RWPE2 (cell line): ENCODE measurements at regions not wholly inside any gene's neighbourhood (a gene's known extent, or its start where the extent isn't known, plus 50 kb on each side); places are given as distances from the start of the nearest gene placed in this dataset.
A peak's percentile ranks its signal among the peaks of the same experiment; 100 is the strongest.

Experiments
- ATAC-seq: fragments of 200-7000 bp; cut with Tn5 transposase; 3 replicates; pipeline ENCODE4 v1.9.1; 2021; ENCODE audit warnings: low read depth
- DNase-seq: peaks from one replicate; pipeline ENCODE4 v3.0.0-alpha.2; 2020; ENCODE audit warnings: low spot score
- H3K27ac ChIP-seq: fragments of 450-650 bp; 2 replicates; pipeline ENCODE4 v1.5.1; 2017; ENCODE audit warnings: mild to moderate bottlenecking; ENCODE audit not compliant: poor library complexity, severe bottlenecking
- H3K27me3 ChIP-seq: fragments of 250-450 bp; sonication (Bioruptor Pico); 2 replicates; pipeline ENCODE4 v1.5.1; 2021; ENCODE audit warnings: mild to moderate bottlenecking, moderate library complexity; ENCODE audit not compliant: insufficient read depth, poor library complexity, severe bottlenecking
- H3K36me3 ChIP-seq: fragments of 250-450 bp; sonication (Bioruptor Pico); 2 replicates; pipeline ENCODE4 v1.5.1; 2020; ENCODE audit warnings: low read depth, mild to moderate bottlenecking, moderate library complexity
- H3K4me1 ChIP-seq: fragments of 250-450 bp; sonication (Bioruptor Pico); 2 replicates; pipeline ENCODE4 v1.5.1; 2021; ENCODE audit warnings: mild to moderate bottlenecking, moderate library complexity; ENCODE audit not compliant: insufficient read depth, poor library complexity, severe bottlenecking
- H3K4me3 ChIP-seq: fragments of 250-450 bp; sonication (Bioruptor Pico); 2 replicates; pipeline ENCODE4 v1.5.1; 2021; ENCODE audit warnings: mild to moderate bottlenecking, moderate library complexity; ENCODE audit not compliant: severe bottlenecking
- H3K9me3 ChIP-seq: fragments of 250-450 bp; sonication (Bioruptor Pico); 2 replicates; pipeline ENCODE4 v1.5.1; 2021; ENCODE audit warnings: mild to moderate bottlenecking, moderate library complexity; ENCODE audit not compliant: severe bottlenecking
- CTCF ChIP-seq: fragments of 450-650 bp; IDR thresholded peaks from one replicate; pipeline ENCODE4 v1.5.1; 2017; ENCODE audit warnings: mild to moderate bottlenecking, moderate library complexity; ENCODE audit not compliant: poor library complexity, severe bottlenecking

DNA sequence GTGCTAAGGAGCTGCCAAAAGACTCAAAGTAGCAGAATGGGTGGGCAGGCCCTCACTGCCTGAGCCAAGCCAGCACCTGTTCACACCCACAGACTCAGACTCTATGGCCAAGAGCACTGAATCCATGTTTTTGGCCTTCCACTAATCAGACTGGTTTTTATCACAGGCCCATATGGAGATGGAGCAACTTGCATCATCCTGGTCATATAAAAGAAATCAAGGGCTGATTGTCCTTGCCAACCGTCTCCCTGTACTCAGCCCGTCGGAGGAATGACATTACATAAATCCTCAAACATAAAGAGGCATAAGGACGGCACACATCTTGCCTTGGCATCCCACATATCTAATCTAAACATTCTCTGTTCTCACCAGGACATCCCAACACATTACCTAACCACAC lies 66.7 kb downstream of the MARCHF4 start:
- no peak overlapping the region for H3K27ac ChIP-seq
- no peak for TF ChIP-seq CTCF
- H3K4me1 ChIP-seq, result no peaks in the 10 kb centered on the region
- H3K27me3 ChIP-seq, result no peaks in the 10 kb centered on the region
- ATAC-seq (no peak), DNase-seq (no peak)
- no peak overlapping the region for H3K4me3 ChIP-seq
- H3K36me3 ChIP-seq, result no peaks in the 10 kb centered on the region
- no peaks in the 10 kb centered on the region for H3K9me3 ChIP-seq

DNA sequence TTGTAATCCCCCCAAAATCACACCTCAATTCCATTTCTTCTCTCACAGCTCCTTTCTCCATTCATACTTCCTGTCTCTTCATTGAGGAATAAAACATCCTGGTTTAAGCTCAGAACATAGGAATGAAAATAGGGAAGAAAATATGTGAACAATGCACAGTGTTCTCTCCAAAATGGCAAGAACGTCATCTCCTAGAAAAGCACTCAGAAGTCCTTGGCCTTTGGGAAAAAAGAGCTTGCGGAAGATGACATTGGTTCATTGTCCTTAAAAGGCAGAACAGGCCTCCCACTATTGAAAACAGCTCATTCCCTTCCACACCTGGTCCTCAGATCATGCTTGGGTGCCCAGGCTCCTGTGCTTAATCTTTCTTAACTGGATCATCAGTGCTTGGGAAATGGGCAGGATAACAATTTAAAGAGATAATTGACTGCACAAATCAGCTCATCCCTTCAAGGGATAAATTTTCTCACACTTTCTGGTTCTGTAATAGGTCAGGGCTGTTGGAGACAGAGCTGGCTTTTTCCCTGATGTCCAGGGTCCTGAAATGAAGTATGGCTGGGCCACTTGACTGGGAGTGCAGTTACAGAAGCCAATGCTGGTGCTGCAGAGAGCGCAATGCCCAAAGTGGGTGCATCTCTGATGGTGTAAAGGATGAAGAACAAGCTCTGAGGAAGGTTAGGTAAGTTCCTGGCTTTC lies 69.2 kb downstream of the MARCHF4 start:
- no peak overlapping the region for H3K4me3 ChIP-seq
- H3K27me3 ChIP-seq, result no peaks in the 10 kb centered on the region
- peaks cover 14% of the 10 kb centered on the region for H3K4me1 ChIP-seq
- DNase-seq (no peak), ATAC-seq (no peak)
- H3K9me3 ChIP-seq, result no peaks in the 10 kb centered on the region
- TF ChIP-seq CTCF, result no peak
- H3K36me3 ChIP-seq, result no peaks in the 10 kb centered on the region
- H3K27ac ChIP-seq, result no peak overlapping the region

- DNase-seq, result no peak
Measured at GRCh38 chr2:216300906-216301305, 71.4 kb downstream of the MARCHF4 start.

DNA sequence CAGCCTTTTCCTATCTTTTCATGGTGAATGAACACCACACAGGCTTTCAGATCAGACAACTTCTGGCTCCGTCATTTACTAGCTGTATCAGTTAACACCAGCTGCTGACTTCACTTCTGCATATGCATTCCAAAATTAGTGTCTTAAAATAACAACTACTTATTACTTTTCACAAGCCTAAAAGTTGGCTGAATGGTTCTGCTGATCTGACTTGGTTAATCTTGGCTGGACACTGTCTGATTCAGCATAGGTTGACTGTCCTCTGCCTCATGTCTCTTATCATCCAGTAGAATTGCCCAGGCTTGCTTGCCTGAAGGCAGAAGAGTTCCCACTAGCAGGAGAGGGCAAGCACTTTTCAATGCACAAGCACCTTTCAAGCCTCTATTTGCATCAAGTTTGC lies 72.7 kb downstream of the MARCHF4 start:
- peak; percentile 63 for ATAC-seq
- no peak for DNase-seq
- Histone ChIP-seq H3K4me3 (no peak overlapping the region), H3K9me3 (no peaks in the 10 kb centered on the region), H3K27me3 (no peaks in the 10 kb centered on the region), H3K4me1 (peaks cover 14% of the 10 kb centered on the region), H3K36me3 (no peaks in the 10 kb centered on the region), H3K27ac (peak overlapping the region; percentile 33)
- TF ChIP-seq CTCF, result no peak

More at GRCh38 chr2:216300906-216301305, 71.4 kb downstream of the MARCHF4 start:
- TF ChIP-seq CTCF, result no peak
- H3K4me1 ChIP-seq, result peaks cover 14% of the 10 kb centered on the region
- ATAC-seq, result no peak
- H3K4me3 ChIP-seq, result no peak overlapping the region
- no peaks in the 10 kb centered on the region for H3K27me3 ChIP-seq
- H3K27ac ChIP-seq, result no peak overlapping the region
- H3K36me3 ChIP-seq, result no peaks in the 10 kb centered on the region
- no peaks in the 10 kb centered on the region for H3K9me3 ChIP-seq

DNA sequence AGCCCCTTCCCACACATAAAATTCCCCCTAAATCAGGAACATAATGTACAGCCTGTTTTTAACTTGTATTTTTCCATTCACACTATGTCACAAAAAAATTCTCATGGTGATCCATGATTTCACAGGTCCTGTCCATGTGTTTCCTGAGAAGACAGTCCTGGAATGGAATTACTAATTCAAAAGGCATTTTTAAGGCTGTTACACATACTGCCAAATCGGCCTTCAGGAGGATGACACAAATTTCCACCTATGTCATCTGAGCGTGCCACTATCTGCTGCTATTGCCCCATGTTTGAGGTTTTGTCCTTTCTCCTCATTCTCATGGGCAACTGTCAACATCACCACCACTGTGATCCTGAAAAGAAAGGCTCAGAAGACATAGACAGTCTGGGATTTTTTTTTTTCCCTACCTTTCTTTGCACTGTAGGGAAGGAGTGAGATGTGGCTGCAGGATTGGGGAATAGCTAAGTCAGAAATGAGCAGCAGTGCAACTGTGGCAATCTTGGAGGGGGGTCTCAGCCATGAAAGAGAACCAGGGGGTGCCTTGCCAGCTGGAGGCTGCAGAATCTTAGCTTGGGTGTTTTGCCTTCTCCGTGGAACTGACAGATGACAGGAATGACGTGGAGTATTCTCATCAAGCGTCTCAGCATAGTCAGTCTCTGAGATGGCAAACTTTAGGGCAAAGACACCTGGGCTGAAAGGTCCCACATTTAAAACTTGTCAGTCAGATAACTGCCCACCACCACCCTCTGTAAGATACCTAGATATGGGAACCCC lies 73.4 kb downstream of the MARCHF4 start:
- H3K27ac ChIP-seq, result peak overlapping the region; percentile 33
- no peaks in the 10 kb centered on the region for H3K27me3 ChIP-seq
- no peak overlapping the region for H3K4me3 ChIP-seq
- peak; percentile 87 for ATAC-seq
- TF ChIP-seq CTCF, result no peak
- H3K36me3 ChIP-seq, result no peaks in the 10 kb centered on the region
- peaks cover 14% of the 10 kb centered on the region for H3K4me1 ChIP-seq
- H3K9me3 ChIP-seq, result no peaks in the 10 kb centered on the region
- DNase-seq, result no peak
